MM.1S (cell line): ENCODE measurements at regions not wholly inside any gene's neighbourhood (a gene's known extent, or its start where the extent isn't known, plus 50 kb on each side); places are given as distances from the start of the nearest gene placed in this dataset.

Experiments
- DNase-seq: peaks from one replicate; pipeline ENCODE4 v3.0.0-alpha.2; 2015
- H2AFZ ChIP-seq: fragments of 300-600 bp; sonication (generic); 2 replicates; pipeline ENCODE4 v1.6.0; 2016; ENCODE audit warnings: antibody characterized with exemption, low read length
- H3F3A ChIP-seq: fragments of 300-600 bp; sonication (generic); 2 replicates; pipeline ENCODE4 v1.6.1; 2016; ENCODE audit warnings: mild to moderate bottlenecking, antibody characterized with exemption, low read length, moderate library complexity, mixed read lengths; ENCODE audit not compliant: insufficient read depth
- H3K27ac ChIP-seq: fragments of 300-600 bp; sonication (generic); 2 replicates; pipeline ENCODE4 v1.5.1; 2016; ENCODE audit warnings: mild to moderate bottlenecking, low read length
- H3K27me3 ChIP-seq: fragments of 300-600 bp; sonication (generic); replicated peaks from 2 replicates; pipeline ENCODE4 v1.6.0; 2016; ENCODE audit warnings: low read length; ENCODE audit not compliant: insufficient read depth
- H3K36me3 ChIP-seq: fragments of 300-600 bp; sonication (generic); replicated peaks from 2 replicates; pipeline ENCODE4 v1.6.1; 2016; ENCODE audit warnings: mild to moderate bottlenecking, low read length, mixed read lengths; ENCODE audit not compliant: insufficient read depth
- H3K4me1 ChIP-seq: fragments of 300-600 bp; sonication (generic); 2 replicates; pipeline ENCODE4 v1.6.1; 2016; ENCODE audit warnings: low read length, mixed read lengths
- H3K4me2 ChIP-seq: fragments of 300-600 bp; sonication (generic); 2 replicates; pipeline ENCODE4 v1.6.0; 2016; ENCODE audit warnings: low read depth, low read length
- H3K4me3 ChIP-seq: fragments of 300-600 bp; sonication (generic); 2 replicates; pipeline ENCODE4 v1.5.1; 2016; ENCODE audit warnings: low read length, mixed read lengths
- H3K79me2 ChIP-seq: fragments of 300-600 bp; sonication (generic); 2 replicates; pipeline ENCODE4 v1.6.1; 2016; ENCODE audit warnings: mixed run types, low read length, mixed read lengths
- H3K9ac ChIP-seq: fragments of 300-600 bp; sonication (generic); 2 replicates; pipeline ENCODE4 v1.6.1; 2016; ENCODE audit warnings: low read length, mixed read lengths
- H3K9me2 ChIP-seq: fragments of 300-600 bp; sonication (generic); replicated peaks from 2 replicates; pipeline ENCODE4 v1.6.1; 2016; ENCODE audit warnings: mild to moderate bottlenecking, low read length, mixed read lengths; ENCODE audit not compliant: insufficient read depth
- H3K9me3 ChIP-seq: fragments of 300-600 bp; sonication (generic); replicated peaks from 2 replicates; pipeline ENCODE4 v1.6.1; 2016; ENCODE audit warnings: mild to moderate bottlenecking, low read length, mixed read lengths; ENCODE audit not compliant: insufficient read depth
- H4K20me1 ChIP-seq: fragments of 300-600 bp; sonication (generic); 2 replicates; pipeline ENCODE4 v1.6.1; 2016; ENCODE audit warnings: mild to moderate bottlenecking, low read length, moderate library complexity, mixed read lengths; ENCODE audit not compliant: insufficient read depth
- EZH2 ChIP-seq: fragments of 300-600 bp; sonication (generic); optimal IDR thresholded peaks from 2 replicates; pipeline ENCODE3; 2017; ENCODE audit warnings: low read depth, mild to moderate bottlenecking, antibody characterized with exemption, low read length, mixed read lengths
- EZH2phosphoT487 ChIP-seq: fragments of 300-600 bp; sonication (generic); IDR thresholded peaks from 2 replicates; pipeline ENCODE4 v1.6.1; 2018; ENCODE audit warnings: antibody characterized with exemption, low read length
- TF ChIP-seq, protein P1 (sequence below): fragments of 300-600 bp; sonication (generic); IDR thresholded peaks from 2 replicates; pipeline ENCODE4 v1.5.1; 2016; ENCODE audit warnings: antibody characterized with exemption, low read length, mixed read lengths

DNA sequence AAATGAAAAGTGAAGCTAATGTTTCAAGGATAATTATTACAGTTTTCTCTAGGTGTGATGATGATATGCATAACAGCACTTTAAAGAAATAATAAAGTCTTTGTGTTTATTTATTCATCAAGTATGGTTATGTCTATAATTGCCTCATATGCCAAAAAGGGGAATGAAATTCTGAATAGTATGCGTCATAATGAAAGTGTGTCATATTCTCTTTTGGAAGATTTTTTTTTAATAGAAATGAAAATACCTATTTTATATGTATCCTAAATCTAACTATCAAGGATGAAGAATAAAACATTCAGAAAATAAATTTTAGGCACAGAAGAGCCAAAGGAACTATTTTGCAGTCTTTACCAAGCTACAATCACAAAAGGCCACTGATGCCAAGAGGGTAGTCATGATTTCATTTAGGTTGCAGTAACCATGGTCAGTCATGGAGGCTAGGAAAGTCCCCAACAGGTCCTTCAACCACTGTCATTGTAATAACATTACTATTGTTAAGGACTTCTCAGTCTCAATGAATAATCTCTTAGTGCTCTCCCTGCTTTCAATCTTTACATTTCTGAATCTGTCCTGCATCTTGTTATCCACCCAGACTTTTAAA is 712.5 kb downstream of the DCDC2C start:
- H3K79me2 ChIP-seq = no peaks in the 10 kb centered on the region
- no peaks in the 10 kb centered on the region for H3K27me3 ChIP-seq
- no peak overlapping the region for H3K9ac ChIP-seq
- no peaks in the 10 kb centered on the region for H4K20me1 ChIP-seq
- TF ChIP-seq, protein P1, sequence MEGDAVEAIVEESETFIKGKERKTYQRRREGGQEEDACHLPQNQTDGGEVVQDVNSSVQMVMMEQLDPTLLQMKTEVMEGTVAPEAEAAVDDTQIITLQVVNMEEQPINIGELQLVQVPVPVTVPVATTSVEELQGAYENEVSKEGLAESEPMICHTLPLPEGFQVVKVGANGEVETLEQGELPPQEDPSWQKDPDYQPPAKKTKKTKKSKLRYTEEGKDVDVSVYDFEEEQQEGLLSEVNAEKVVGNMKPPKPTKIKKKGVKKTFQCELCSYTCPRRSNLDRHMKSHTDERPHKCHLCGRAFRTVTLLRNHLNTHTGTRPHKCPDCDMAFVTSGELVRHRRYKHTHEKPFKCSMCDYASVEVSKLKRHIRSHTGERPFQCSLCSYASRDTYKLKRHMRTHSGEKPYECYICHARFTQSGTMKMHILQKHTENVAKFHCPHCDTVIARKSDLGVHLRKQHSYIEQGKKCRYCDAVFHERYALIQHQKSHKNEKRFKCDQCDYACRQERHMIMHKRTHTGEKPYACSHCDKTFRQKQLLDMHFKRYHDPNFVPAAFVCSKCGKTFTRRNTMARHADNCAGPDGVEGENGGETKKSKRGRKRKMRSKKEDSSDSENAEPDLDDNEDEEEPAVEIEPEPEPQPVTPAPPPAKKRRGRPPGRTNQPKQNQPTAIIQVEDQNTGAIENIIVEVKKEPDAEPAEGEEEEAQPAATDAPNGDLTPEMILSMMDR = no peak
- TF ChIP-seq EZH2phosphoT487 (no peak), EZH2 (no peak)
- H3K27ac ChIP-seq = no peak overlapping the region
- H3K4me1 ChIP-seq = no peaks in the 10 kb centered on the region
- no peak for DNase-seq
- no peaks in the 10 kb centered on the region for H3K9me2 ChIP-seq
- no peak overlapping the region for H2AFZ ChIP-seq
- no peaks in the 10 kb centered on the region for H3F3A ChIP-seq
- no peaks in the 10 kb centered on the region for H3K36me3 ChIP-seq
- no peak overlapping the region for H3K4me2 ChIP-seq
- H3K9me3 ChIP-seq = no peaks in the 10 kb centered on the region
- no peak overlapping the region for H3K4me3 ChIP-seq

DNA sequence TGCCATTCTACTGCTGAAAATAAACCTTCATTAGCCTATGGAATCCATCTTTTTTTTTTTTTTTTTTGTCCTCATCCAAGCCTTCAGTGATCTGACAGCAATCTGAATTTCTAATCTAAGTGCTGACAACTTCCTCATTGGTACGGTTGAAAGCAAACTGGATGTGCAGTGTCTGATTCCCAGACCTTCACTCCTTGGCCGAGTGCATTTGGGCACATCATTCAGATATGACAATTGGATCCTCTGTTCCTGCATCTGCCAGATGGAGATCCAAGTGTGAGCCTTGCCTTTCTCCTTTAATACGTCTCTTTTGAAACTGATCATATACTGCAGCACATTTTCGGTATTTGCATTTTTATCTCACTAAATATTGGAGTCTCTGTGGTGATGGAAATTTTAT is 713.1 kb downstream of the DCDC2C start:
- H3K4me3 ChIP-seq = no peak overlapping the region
- H3K27ac ChIP-seq = no peak overlapping the region
- H3K9me3 ChIP-seq = no peaks in the 10 kb centered on the region
- TF ChIP-seq EZH2 = no peak
- TF ChIP-seq, protein P1 = no peak
- TF ChIP-seq EZH2phosphoT487 = no peak
- H3F3A ChIP-seq = no peaks in the 10 kb centered on the region
- no peaks in the 10 kb centered on the region for H4K20me1 ChIP-seq
- no peak overlapping the region for H3K9ac ChIP-seq
- no peaks in the 10 kb centered on the region for H3K36me3 ChIP-seq
- no peaks in the 10 kb centered on the region for H3K27me3 ChIP-seq
- H3K9me2 ChIP-seq = no peaks in the 10 kb centered on the region
- H3K79me2 ChIP-seq = no peaks in the 10 kb centered on the region
- no peak overlapping the region for H3K4me2 ChIP-seq
- no peak for DNase-seq
- H3K4me1 ChIP-seq = no peaks in the 10 kb centered on the region
- no peak overlapping the region for H2AFZ ChIP-seq

DNA sequence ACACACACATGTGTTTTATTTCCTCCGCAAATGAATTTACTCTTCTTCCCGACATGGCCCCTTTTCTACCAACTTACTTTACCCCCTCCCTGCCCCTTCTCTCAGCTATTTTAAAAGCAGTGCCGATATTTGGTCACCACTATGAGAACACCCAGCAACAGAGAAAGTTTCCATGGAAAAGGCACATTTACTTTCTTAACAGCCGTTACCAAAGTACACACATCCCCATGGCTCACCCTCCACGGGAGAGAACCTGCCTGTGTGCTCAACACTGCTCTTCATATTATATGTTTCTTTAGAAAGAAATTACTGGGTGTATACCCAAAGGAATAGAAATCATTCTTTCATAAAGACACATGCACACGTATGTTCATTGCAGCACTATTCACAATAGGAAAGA is 714.4 kb downstream of the DCDC2C start:
- H3F3A ChIP-seq = no peaks in the 10 kb centered on the region
- no peaks in the 10 kb centered on the region for H3K36me3 ChIP-seq
- no peaks in the 10 kb centered on the region for H4K20me1 ChIP-seq
- no peak overlapping the region for H3K4me3 ChIP-seq
- no peaks in the 10 kb centered on the region for H3K4me1 ChIP-seq
- H3K4me2 ChIP-seq = no peak overlapping the region
- H3K9ac ChIP-seq = no peak overlapping the region
- no peaks in the 10 kb centered on the region for H3K27me3 ChIP-seq
- no peak overlapping the region for H3K27ac ChIP-seq
- DNase-seq = no peak
- H3K9me2 ChIP-seq = no peaks in the 10 kb centered on the region
- no peaks in the 10 kb centered on the region for H3K9me3 ChIP-seq
- H3K79me2 ChIP-seq = no peaks in the 10 kb centered on the region
- H2AFZ ChIP-seq = no peak overlapping the region
- TF ChIP-seq, protein P1 = no peak
- TF ChIP-seq EZH2phosphoT487 (no peak), EZH2 (no peak)
